ENCODE measurements at regions not wholly inside any gene's neighbourhood (a gene's known extent, or its start where the extent isn't known, plus 50 kb on each side); places are given as distances from the start of the nearest gene placed in this dataset.

DNA sequence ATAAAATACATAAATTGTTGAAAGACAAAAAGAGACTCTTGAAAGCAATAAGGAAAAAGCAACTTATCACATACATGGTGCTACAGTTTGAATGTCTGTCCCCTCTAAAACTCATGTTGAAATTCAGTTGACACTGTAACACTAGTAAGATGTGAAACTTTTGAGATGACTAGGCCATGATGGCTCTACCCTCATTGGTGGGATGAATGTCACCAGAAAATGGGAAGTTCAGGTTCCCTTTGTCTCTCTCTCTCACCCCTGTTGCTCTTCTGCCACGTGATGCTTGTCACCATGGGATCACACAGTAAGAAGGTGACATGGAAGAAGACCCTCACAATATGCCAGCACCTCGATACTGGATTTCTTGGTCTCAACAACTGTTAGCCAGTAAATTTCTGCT lies 50.3 kb upstream of the SPTLC1 start:
- TF ChIP-seq, protein P1, sequence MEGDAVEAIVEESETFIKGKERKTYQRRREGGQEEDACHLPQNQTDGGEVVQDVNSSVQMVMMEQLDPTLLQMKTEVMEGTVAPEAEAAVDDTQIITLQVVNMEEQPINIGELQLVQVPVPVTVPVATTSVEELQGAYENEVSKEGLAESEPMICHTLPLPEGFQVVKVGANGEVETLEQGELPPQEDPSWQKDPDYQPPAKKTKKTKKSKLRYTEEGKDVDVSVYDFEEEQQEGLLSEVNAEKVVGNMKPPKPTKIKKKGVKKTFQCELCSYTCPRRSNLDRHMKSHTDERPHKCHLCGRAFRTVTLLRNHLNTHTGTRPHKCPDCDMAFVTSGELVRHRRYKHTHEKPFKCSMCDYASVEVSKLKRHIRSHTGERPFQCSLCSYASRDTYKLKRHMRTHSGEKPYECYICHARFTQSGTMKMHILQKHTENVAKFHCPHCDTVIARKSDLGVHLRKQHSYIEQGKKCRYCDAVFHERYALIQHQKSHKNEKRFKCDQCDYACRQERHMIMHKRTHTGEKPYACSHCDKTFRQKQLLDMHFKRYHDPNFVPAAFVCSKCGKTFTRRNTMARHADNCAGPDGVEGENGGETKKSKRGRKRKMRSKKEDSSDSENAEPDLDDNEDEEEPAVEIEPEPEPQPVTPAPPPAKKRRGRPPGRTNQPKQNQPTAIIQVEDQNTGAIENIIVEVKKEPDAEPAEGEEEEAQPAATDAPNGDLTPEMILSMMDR (IDR thresholded peaks at IDR 0.05; ENCODE audit: control extremely low read depth, extremely low read depth, low read depth, missing control alignments): no peak
- CTCF ChIA-PET: interaction anchor here (2.5 kb wide), 1 partner anchor 25 kb away, joined by 7 read pairs; no protein-coding TSS in a partner anchor
- POLR2A ChIA-PET: no interaction called here
- no peak for DNase-seq (ENCODE audit: extremely low spot score)

Measured in GM10248 (cell line).